22Rv1 (cell line): ENCODE measurements at regions not wholly inside any gene's neighbourhood (a gene's known extent, or its start where the extent isn't known, plus 50 kb on each side); places are given as distances from the start of the nearest gene placed in this dataset.

Experiments
- CTCF ChIP-seq: fragments of 450-650 bp; IDR thresholded peaks from 2 replicates; pipeline ENCODE4 v1.5.1; 2017; ENCODE audit warnings: mild to moderate bottlenecking
- ZFX ChIP-seq: fragments of 450-650 bp; IDR thresholded peaks from 2 replicates; pipeline ENCODE4 v1.6.1; 2017; ENCODE audit warnings: antibody characterized with exemption, borderline replicate concordance

- TF ChIP-seq CTCF: no peak
- TF ChIP-seq ZFX: no peak
These were observed 112.8 kb upstream of the PTCH1 start for GRCh38 chr9:95629585-95629984.
